ENCODE measurements at regions not wholly inside any gene's neighbourhood (a gene's known extent, or its start where the extent isn't known, plus 50 kb on each side); places are given as distances from the start of the nearest gene placed in this dataset.

GRCh38 chr6:113556775-113557174 lies 300.4 kb upstream of the MARCKS start:
- no peaks in the 10 kb centered on the region for H3K9me2 ChIP-seq
- peaks cover 24% of the 10 kb centered on the region for H3F3A ChIP-seq (replicated peaks; ENCODE audit: insufficient read depth)
- H3K9me3 ChIP-seq, result no peaks in the 10 kb centered on the region
- H3K4me3 ChIP-seq (ENCODE audit: low read depth in 2 of 2, low read length in 1 of 2), result no peak overlapping the region
- CTCF ChIA-PET, result interaction anchor here (0.6 kb wide), 1 partner anchor 122 kb away, joined by 3 read pairs; no protein-coding TSS in a partner anchor
- H3K27me3 ChIP-seq (ENCODE audit: insufficient read depth), result no peaks in the 10 kb centered on the region
- peaks cover 3 to 22% of the 10 kb centered on the region in 2 experiments; a peak in 3 of 4 replicates for H3K4me1 ChIP-seq (ENCODE audit: control insufficient read depth in 1 of 2, insufficient read depth in 2 of 2, low read depth in 1 of 2, low read length in 1 of 2)
- no peak overlapping the region for H3K4me2 ChIP-seq
- TF ChIP-seq POLR2AphosphoS5 (IDR thresholded peaks at IDR 0.05; ENCODE audit: low read depth, low read length), result no peak
- TF ChIP-seq MAX (IDR thresholded peaks at IDR 0.05; ENCODE audit: low read depth), result no peak
- no peak for TF ChIP-seq MXI1 (IDR thresholded peaks at IDR 0.05; ENCODE audit: low read depth, low read length)
- TF ChIP-seq NFIC (IDR thresholded peaks at IDR 0.05; ENCODE audit: borderline replicate concordance), result no peak
- TF ChIP-seq FOSL2 (IDR thresholded peaks at IDR 0.05; ENCODE audit: borderline replicate concordance, low read depth), result no peak
- TF ChIP-seq GATA2 (CRISPR knock-in tag; IDR thresholded peaks at IDR 0.05), result no peak
- TF ChIP-seq SMC3 (IDR thresholded peaks at IDR 0.05; ENCODE audit: low read depth, low read length), result no peak
- no peak for TF ChIP-seq PBX3 (IDR thresholded peaks at IDR 0.05)
- no peak for TF ChIP-seq USF2 (IDR thresholded peaks at IDR 0.05; ENCODE audit: borderline replicate concordance, low read depth, low read length)
- no peak for TF ChIP-seq CTCF (IDR thresholded peaks at IDR 0.05)
- no peak for DNase-seq
- H3K27ac ChIP-seq (ENCODE audit: low read depth in 2 of 2, low read length in 1 of 2), result no peak overlapping the region; a peak in 1 of 4 replicates
- H3K79me2 ChIP-seq (ENCODE audit: insufficient read depth), result no peaks in the 10 kb centered on the region
- H2AFZ ChIP-seq (ENCODE audit: low read depth), result no peak overlapping the region
- POLR2A ChIA-PET, result no interaction called here
- no peaks in the 10 kb centered on the region for H4K20me1 ChIP-seq (ENCODE audit: insufficient read depth)
- peaks cover 0 to 4% of the 10 kb centered on the region in 2 experiments for H3K36me3 ChIP-seq (replicated peaks in 1 of 2; ENCODE audit: control insufficient read depth in 1 of 2, insufficient read depth in 2 of 2, low read length in 1 of 2)
- no peak overlapping the region for H3K9ac ChIP-seq

- Histone ChIP-seq H3K4me3 (ENCODE audit: low read depth in 2 of 2, low read length in 1 of 2) (no peak overlapping the region), H2AFZ (ENCODE audit: low read depth) (no peak overlapping the region; the same call in 1 of the 2 replicates), H3K9ac (peak overlapping the region; percentile 34; the same call in 1 of the 2 replicates), H3K79me2 (ENCODE audit: insufficient read depth) (no peaks in the 10 kb centered on the region), H3K36me3 (replicated peaks in 1 of 2; ENCODE audit: control insufficient read depth in 1 of 2, insufficient read depth in 2 of 2, low read length in 1 of 2) (peaks cover 0 to 4% of the 10 kb centered on the region in 2 experiments), H3K4me2 (peak overlapping the region; percentile 40; the same call in 1 of the 2 replicates), H3K9me3 (no peaks in the 10 kb centered on the region), H3K9me2 (no peaks in the 10 kb centered on the region), H4K20me1 (ENCODE audit: insufficient read depth) (no peaks in the 10 kb centered on the region), H3K27ac (ENCODE audit: low read depth in 2 of 2, low read length in 1 of 2) (peak overlapping the region; percentile 85 to 89), H3K27me3 (ENCODE audit: insufficient read depth) (no peaks in the 10 kb centered on the region), H3F3A (replicated peaks; ENCODE audit: insufficient read depth) (peaks cover 27% of the 10 kb centered on the region), H3K4me1 (ENCODE audit: control insufficient read depth in 1 of 2, insufficient read depth in 2 of 2, low read depth in 1 of 2, low read length in 1 of 2) (peaks cover 3 to 22% of the 10 kb centered on the region in 2 experiments; a peak in 3 of 4 replicates)
- DNase-seq, result no peak
- CTCF ChIA-PET, result no interaction called here
- no peak for TF ChIP-seq CTCF (IDR thresholded peaks at IDR 0.05)
- TF ChIP-seq RCOR1 (IDR thresholded peaks at IDR 0.05; ENCODE audit: low read length), result no peak
- TF ChIP-seq USF1 (IDR thresholded peaks at IDR 0.05; ENCODE audit: borderline replicate concordance, low read depth), result no peak
- no peak for TF ChIP-seq CHD2 (IDR thresholded peaks at IDR 0.05; ENCODE audit: low read length, partially characterized antibody)
- no peak for TF ChIP-seq MEF2A (IDR thresholded peaks at IDR 0.05; ENCODE audit: borderline replicate concordance, low read depth)
- no peak for TF ChIP-seq FOXM1 (IDR thresholded peaks at IDR 0.05; ENCODE audit: low read depth)
- TF ChIP-seq JUND (IDR thresholded peaks at IDR 0.05), result no peak
- TF ChIP-seq USF2 (IDR thresholded peaks at IDR 0.05; ENCODE audit: borderline replicate concordance, low read depth, low read length), result no peak
- TF ChIP-seq ELF1 (IDR thresholded peaks at IDR 0.05), result no peak
- TF ChIP-seq RXRA (IDR thresholded peaks at IDR 0.05; ENCODE audit: borderline replicate concordance, low read depth), result no peak
- no peak for TF ChIP-seq MXI1 (IDR thresholded peaks at IDR 0.05; ENCODE audit: low read depth, low read length)
- POLR2A ChIA-PET, result no interaction called here
Measured at GRCh38 chr6:113558431-113558830, 298.7 kb upstream of the MARCKS start.

All from SK-N-SH (cell line).